HCT116 (cell line): ENCODE measurements at regions not wholly inside any gene's neighbourhood (a gene's known extent, or its start where the extent isn't known, plus 50 kb on each side); places are given as distances from the start of the nearest gene placed in this dataset.

Source experiments
- ATAC-seq: fragments of 200-7000 bp; cut with Tn5 transposase; 2 replicates; pipeline ENCODE4 v1.9.1; 2020; ENCODE audit warnings: mild to moderate bottlenecking, moderate library complexity
- BruUV-seq: library from RNA; stranded (reverse); fragments of 400-500 nt; replicated peaks from 2 replicates; lab custom pipeline; 2021; lab: Mats Ljungman, UMichigan
- CTCF ChIA-PET: fragments of 300-600 bp; sonication (Branson Sonifier 250); formaldehyde crosslinking; loops from one replicate; lab custom pipeline; 2021; ENCODE audit warnings: antibody characterized with exemption; lab: Charles Lee
- POLR2A ChIA-PET: fragments of 300-600, 350-600 bp; sonication (Branson Sonifier 250); formaldehyde crosslinking; loops from one replicate; lab custom pipeline; 2021; ENCODE audit warnings: antibody characterized with exemption; lab: Charles Lee
- RAD21 ChIA-PET, 2 experiments: fragments of 300-600 bp; sonication (Branson Sonifier 250); formaldehyde crosslinking; loops; one replicate each; lab custom pipeline; 2023; ENCODE audit warnings: low total read pairs in 2 of 2; ENCODE audit not compliant: uncharacterized antibody in 2 of 2, unreplicated experiment in 2 of 2, low non-redundant PET in 1 of 2; lab: Charles Lee
- DNase-seq: peaks from one replicate; pipeline ENCODE4 v3.0.0-alpha.2; 2010; ENCODE audit warnings: low read depth, low spot score
- H2AFZ ChIP-seq: fragments of 200-600 bp; shearing (Covaris generic), sonication (generic); 2 replicates; pipeline ENCODE4 v1.6.1; 2017; ENCODE audit warnings: low read depth, mixed run types, mixed read lengths, antibody characterized with exemption, low read length; ENCODE audit not compliant: poor library complexity, severe bottlenecking
- H3K27ac ChIP-seq: 2 replicates; pipeline ENCODE4 v1.5.1; 2012; ENCODE audit warnings: low read depth, low read length
- H3K27me3 ChIP-seq: fragments of 200-600 bp; sonication (generic); 2 replicates; pipeline ENCODE4 v1.6.1; 2016; ENCODE audit warnings: mixed run types, low read length, mixed read lengths; ENCODE audit not compliant: insufficient read depth
- H3K36me3 ChIP-seq, 2 experiments: fragments of 200-500 bp in 1 of 2; fragments of 200-600 bp in 1 of 2; sonication (Bioruptor generic) in 1 of 2; sonication (generic) in 1 of 2; 2 replicates each; pipeline versions ENCODE4 v1.5.1 to v1.6.1; 2014 to 2016; ENCODE audit warnings: low read length in 2 of 2, inconsistent platforms in 1 of 2, mixed read lengths in 1 of 2, mixed run types in 1 of 2; ENCODE audit not compliant: insufficient read depth in 2 of 2, control insufficient read depth in 1 of 2
- H3K4me1 ChIP-seq, 2 experiments: fragments of 200-600 bp in 1 of 2; sonication (generic) in 1 of 2; 2 replicates each; pipeline versions ENCODE4 v1.5.1 to v1.6.1; 2012 to 2017; ENCODE audit warnings: low read length in 2 of 2, inconsistent platforms in 1 of 2, mild to moderate bottlenecking in 1 of 2, mixed read lengths in 1 of 2, mixed run types in 1 of 2, moderate library complexity in 1 of 2; ENCODE audit not compliant: insufficient read depth in 2 of 2, control insufficient read depth in 1 of 2
- H3K4me2 ChIP-seq: fragments of 200-600 bp; sonication (generic); 2 replicates; pipeline ENCODE4 v1.6.1; 2017; ENCODE audit warnings: mixed run types, low read length, mixed read lengths
- H3K4me3 ChIP-seq, 2 experiments: fragments of 200-600 bp in 1 of 2; sonication (generic) in 1 of 2; replicated peaks in 1 of 2; 2 replicates each; pipeline ENCODE4 v1.5.1; 2011 to 2016; ENCODE audit warnings: low read length in 2 of 2, control low read depth in 1 of 2, low read depth in 1 of 2, mild to moderate bottlenecking in 1 of 2, mixed read lengths in 1 of 2, mixed run types in 1 of 2
- H3K79me2 ChIP-seq: fragments of 200-600 bp; sonication (generic); 2 replicates; pipeline ENCODE4 v1.6.1; 2017; ENCODE audit warnings: mild to moderate bottlenecking, mixed run types, low read length, moderate library complexity, mixed read lengths; ENCODE audit not compliant: insufficient read depth
- H3K9ac ChIP-seq: fragments of 200-600 bp; sonication (generic); 2 replicates; pipeline ENCODE4 v1.6.1; 2016; ENCODE audit warnings: low read length, mixed read lengths
- H3K9me2 ChIP-seq: fragments of 200-600 bp; sonication (generic), shearing (Covaris generic); 2 replicates; pipeline ENCODE4 v1.6.1; 2017; ENCODE audit warnings: mixed run types, mild to moderate bottlenecking, moderate library complexity; ENCODE audit not compliant: insufficient read depth
- H3K9me3 ChIP-seq, 2 experiments: fragments of 200-500 bp in 1 of 2; fragments of 200-600 bp in 1 of 2; sonication (Bioruptor generic) in 1 of 2; sonication (generic) in 1 of 2; 2 replicates each; pipeline ENCODE4 v1.6.1; 2014 to 2017; ENCODE audit warnings: low read length in 2 of 2, mixed read lengths in 2 of 2, inconsistent platforms in 1 of 2, low read depth in 1 of 2, mild to moderate bottlenecking in 1 of 2, mixed run types in 1 of 2, moderate library complexity in 1 of 2; ENCODE audit not compliant: control insufficient read depth in 1 of 2, insufficient read depth in 1 of 2
- H4K20me1 ChIP-seq: fragments of 200-600 bp; sonication (generic), shearing (Covaris generic); 2 replicates; pipeline ENCODE4 v1.6.1; 2017; ENCODE audit warnings: mixed run types, mild to moderate bottlenecking, moderate library complexity; ENCODE audit not compliant: insufficient read depth
- EZH2 ChIP-seq: fragments of 200-600 bp; sonication (generic); IDR thresholded peaks from 2 replicates; pipeline ENCODE4 v1.6.1; 2017; ENCODE audit warnings: antibody characterized with exemption, mixed run types
- JUND ChIP-seq: IDR thresholded peaks from 2 replicates; pipeline ENCODE4 v1.6.1; 2012
- POLR2A ChIP-seq: IDR thresholded peaks from 2 replicates; pipeline ENCODE4 v1.7.0; 2011; ENCODE audit warnings: borderline replicate concordance; ENCODE audit not compliant: insufficient read depth, insufficient read length; ENCODE audit errors: extremely low read depth
- POLR2AphosphoS5 ChIP-seq: IDR thresholded peaks from 2 replicates; pipeline ENCODE4 v1.6.1; 2011; ENCODE audit warnings: mild to moderate bottlenecking, low read depth, low read length, moderate library complexity
- SP1 ChIP-seq: IDR thresholded peaks from 2 replicates; pipeline ENCODE4 v1.6.1; 2012; ENCODE audit warnings: low read depth
- TCF7L2 ChIP-seq: IDR thresholded peaks from 2 replicates; pipeline ENCODE4 v1.7.0; 2011; ENCODE audit warnings: borderline replicate concordance, inconsistent platforms; ENCODE audit not compliant: insufficient read depth, insufficient read length; ENCODE audit errors: extremely low read depth
- YY1 ChIP-seq: IDR thresholded peaks from 2 replicates; pipeline ENCODE4 v1.6.1; 2011; ENCODE audit warnings: low read length, low read depth, moderate library complexity, mild to moderate bottlenecking; ENCODE audit not compliant: insufficient replicate concordance; ENCODE audit errors: extremely low read depth
- ZBTB33 ChIP-seq: IDR thresholded peaks from 2 replicates; pipeline ENCODE4 v1.6.1; 2011; ENCODE audit warnings: mild to moderate bottlenecking, low read length, moderate library complexity; ENCODE audit not compliant: insufficient replicate concordance; ENCODE audit errors: extremely low read depth
- ZNF274 ChIP-seq: fragments of 200-500 bp; sonication (Bioruptor generic); IDR thresholded peaks from 2 replicates; pipeline ENCODE4 v1.6.1; 2014; ENCODE audit warnings: mild to moderate bottlenecking, low read depth, low read length, inconsistent platforms
- intact Hi-C: fragments of 100-400 bp; cut with micrococcal nuclease; formaldehyde crosslinking; loops from 2 replicates; pipeline ENCODE4 v1.10.0; 2022

DNA sequence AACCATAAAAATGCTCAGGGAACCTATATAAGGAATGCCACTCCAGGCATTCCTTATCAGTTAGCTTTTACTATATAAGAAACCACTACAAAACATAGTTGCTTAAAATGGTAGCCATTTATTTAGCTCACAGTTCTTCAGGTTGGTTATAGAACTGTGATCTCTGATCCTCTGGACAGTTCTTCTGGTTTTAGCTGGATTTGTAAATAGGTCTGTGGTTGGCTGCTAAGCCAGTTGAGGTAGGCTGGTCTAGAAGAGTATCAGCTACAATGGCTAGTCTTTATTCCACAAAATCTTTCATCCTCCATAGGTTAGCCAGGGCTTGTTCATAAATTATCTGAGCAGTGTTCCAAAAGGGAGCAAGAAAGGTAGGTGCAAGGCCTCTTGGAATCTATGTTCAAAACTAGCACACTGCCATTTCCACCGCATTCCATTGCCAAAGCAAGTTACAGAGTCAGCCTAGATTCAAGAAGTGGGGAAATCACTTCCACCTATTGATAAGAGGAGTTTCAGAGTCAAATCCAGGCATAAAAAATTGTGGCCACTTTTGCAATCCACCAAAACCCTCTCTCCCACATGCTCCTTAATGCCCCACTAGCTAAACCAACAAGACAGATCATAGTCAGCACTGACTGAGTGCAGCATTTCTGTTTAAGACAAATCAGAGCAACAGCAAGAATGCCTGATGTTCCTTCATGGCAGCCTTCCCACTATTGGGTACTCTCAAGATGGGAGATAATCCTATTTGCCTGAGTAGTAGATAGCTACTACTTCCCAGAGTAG, 146.4 kb downstream of the IRS1 start:
- Histone ChIP-seq H3K9me2 (no peaks in the 10 kb centered on the region), H2AFZ (no peak overlapping the region), H3K4me3 (no peak overlapping the region), H3K4me2 (peak overlapping the region; percentile 59), H3K27me3 (no peaks in the 10 kb centered on the region), H4K20me1 (no peaks in the 10 kb centered on the region), H3K9ac (peak overlapping the region; percentile 69), H3K9me3 (peaks cover 0 to 6% of the 10 kb centered on the region in 2 experiments; a peak in 1 of 4 replicates)
- ChIA-PET POLR2A (interaction anchor here (0.5 to 3.7 kb wide), 28 partner anchors 8 to 988 kb away, joined by 3 to 35 read pairs (median 4); partner anchors contain the start of gene IRS1), RAD21 (interaction anchor here (1.2 to 1.7 kb wide), 3 partner anchors 147 to 437 kb away, joined by 3 to 8 read pairs (median 4); partner anchors contain the start of gene IRS1 (in 1 of the 2)), CTCF (interaction anchor here (1.2 to 1.9 kb wide), 4 partner anchors 147 to 437 kb away, joined by 3 to 6 read pairs (median 6); partner anchors contain the start of gene IRS1)
- intact Hi-C loops: loop anchor here (1.0 to 5.0 kb wide), 9 partner anchors 40 to 981 kb away; no protein-coding TSS in a partner anchor
- ATAC-seq: peak; percentile 9
- TSS peak; percentile 14 for BruUV-seq
- TF ChIP-seq SP1 (no peak), YY1 (no peak), JUND (no peak), POLR2AphosphoS5 (peak; percentile 38; the same call in 1 of the 2 replicates), POLR2A (no peak)
- TF ChIP-seq, all 23 proteins: peak for 1
- Histone ChIP-seq H3K36me3 (peaks cover 0 to 15% of the 10 kb centered on the region in 2 experiments; a peak in 1 of 4 replicates), H3K27ac (peak overlapping the region; percentile 98), H3K79me2 (peaks cover 70% of the 10 kb centered on the region), H3K4me1 (peaks cover 74 to 95% of the 10 kb centered on the region in 2 experiments)
- DNase-seq: no peak

DNA sequence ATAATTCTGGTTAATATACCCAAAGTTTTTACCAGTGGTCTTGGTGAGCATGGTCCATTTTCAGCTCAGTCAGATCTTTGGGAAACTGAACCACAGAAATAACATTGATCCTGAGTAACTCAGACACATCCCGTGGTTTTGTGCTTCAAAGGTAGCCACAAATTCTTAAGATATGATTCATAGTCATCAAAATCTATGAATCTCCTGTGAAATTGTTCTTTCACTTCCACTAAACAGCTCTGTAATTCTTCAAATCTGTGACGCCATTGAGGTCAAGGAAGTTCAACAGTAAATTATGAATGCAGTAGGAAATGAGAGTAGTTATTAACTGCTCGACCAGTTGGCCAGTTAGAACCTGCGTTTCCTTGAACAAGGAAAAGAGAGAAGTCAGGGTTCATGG, 147.3 kb downstream of the IRS1 start:
- Histone ChIP-seq H3K36me3 (peaks cover 0 to 15% of the 10 kb centered on the region in 2 experiments; a peak in 1 of 4 replicates), H3K9ac (peak overlapping the region; percentile 69), H4K20me1 (no peaks in the 10 kb centered on the region), H2AFZ (no peak overlapping the region), H3K9me3 (peaks cover 0 to 6% of the 10 kb centered on the region in 2 experiments; a peak in 1 of 4 replicates), H3K4me3 (peak overlapping the region in 1 of 2 experiments; percentile 24; a peak in 3 of 4 replicates), H3K9me2 (no peaks in the 10 kb centered on the region)
- ATAC-seq (peak; percentile 64), DNase-seq (peak; percentile 98)
- ChIA-PET POLR2A (interaction anchor here (0.5 to 3.7 kb wide), 26 partner anchors 9 to 987 kb away, joined by 3 to 35 read pairs (median 4); partner anchors contain the start of gene IRS1), CTCF (interaction anchor here (1.2 to 1.9 kb wide), 5 partner anchors 22 to 436 kb away, joined by 3 to 6 read pairs (median 5); partner anchors contain the start of gene IRS1)
- TF ChIP-seq TCF7L2: peak; percentile 98
- TF ChIP-seq YY1: peak; percentile 78
- TF ChIP-seq EZH2: no peak
- TF ChIP-seq ZBTB33: peak; percentile 38
- peak; percentile 61; the same call in 1 of the 2 replicates for TF ChIP-seq POLR2AphosphoS5
- TF ChIP-seq ZNF274: no peak
- TF ChIP-seq, all 23 proteins: peak for 4
- intact Hi-C loops: loop anchor here (1.0 to 5.0 kb wide), 9 partner anchors 40 to 980 kb away; no protein-coding TSS in a partner anchor
- H3K27ac ChIP-seq: peak overlapping the region; percentile 98
- no TSS peak for BruUV-seq
- peak overlapping the region; percentile 59 for H3K4me2 ChIP-seq
- H3K27me3 ChIP-seq: no peaks in the 10 kb centered on the region
- RAD21 ChIA-PET: interaction anchor here (0.8 to 1.8 kb wide), 5 partner anchors 21 to 436 kb away, joined by 3 to 4 read pairs (median 3); no protein-coding TSS in a partner anchor
- H3K4me1 ChIP-seq: peaks cover 67 to 94% of the 10 kb centered on the region in 2 experiments
- H3K79me2 ChIP-seq: peaks cover 66% of the 10 kb centered on the region
